Panc1 (cell line): ENCODE measurements at regions not wholly inside any gene's neighbourhood (a gene's known extent, or its start where the extent isn't known, plus 50 kb on each side); places are given as distances from the start of the nearest gene placed in this dataset.

Experiments
- ATAC-seq: fragments of 200-7000 bp; cut with Tn5 transposase; 2 replicates; pipeline ENCODE4 v1.9.1; 2020; ENCODE audit warnings: mild to moderate bottlenecking, moderate library complexity
- BruUV-seq: library from RNA; stranded (reverse); fragments of 400-500 nt; replicated peaks from 2 replicates; lab custom pipeline; 2021; lab: Mats Ljungman, UMichigan
- CTCF ChIA-PET: fragments of 300-600 bp; sonication (Branson Sonifier 250); formaldehyde crosslinking; loops from one replicate; lab custom pipeline; 2022; ENCODE audit warnings: antibody characterized with exemption; lab: Charles Lee
- POLR2A ChIA-PET: fragments of 300-600 bp; sonication (Branson Sonifier 250); formaldehyde crosslinking; loops from one replicate; lab custom pipeline; 2022; ENCODE audit warnings: antibody characterized with exemption; lab: Charles Lee
- DNase-seq: peaks from one replicate; pipeline ENCODE4 v3.0.0-alpha.2; 2010; ENCODE audit warnings: low read depth, low spot score
- H3K27ac ChIP-seq: 2 replicates; pipeline ENCODE4 v1.5.1; 2011; ENCODE audit warnings: mild to moderate bottlenecking, low read length, inconsistent platforms
- H3K27me3 ChIP-seq: fragments of 200-500 bp; sonication (Bioruptor generic); 2 replicates; pipeline ENCODE4 v1.6.0; 2014; ENCODE audit warnings: low read length, inconsistent platforms; ENCODE audit not compliant: control insufficient read depth, insufficient read depth
- H3K36me3 ChIP-seq: fragments of 200-500 bp; sonication (Bioruptor generic); 2 replicates; pipeline ENCODE4 v1.5.1; 2014; ENCODE audit warnings: inconsistent platforms, mild to moderate bottlenecking, low read length, moderate library complexity; ENCODE audit not compliant: control insufficient read depth, insufficient read depth
- H3K4me1 ChIP-seq: 2 replicates; pipeline ENCODE4 v1.5.1; 2011; ENCODE audit warnings: inconsistent platforms, mild to moderate bottlenecking, low read length, moderate library complexity; ENCODE audit not compliant: control insufficient read depth, insufficient read depth
- H3K4me3 ChIP-seq, 2 experiments: 2 replicates each; pipeline ENCODE4 v1.5.1; 2011 to 2012; ENCODE audit warnings: low read depth in 2 of 2, low read length in 2 of 2, mild to moderate bottlenecking in 2 of 2, inconsistent platforms in 1 of 2, moderate library complexity in 1 of 2
- H3K9me3 ChIP-seq: fragments of 200-500 bp; sonication (Bioruptor generic); 2 replicates; pipeline ENCODE4 v1.5.1; 2014; ENCODE audit warnings: low read depth, mild to moderate bottlenecking, inconsistent platforms, low read length, moderate library complexity; ENCODE audit not compliant: control insufficient read depth, insufficient read depth
- POLR2AphosphoS5 ChIP-seq: IDR thresholded peaks from 2 replicates; pipeline ENCODE4 v1.6.1; 2012; ENCODE audit warnings: mild to moderate bottlenecking, low read depth, low read length, moderate library complexity
- REST ChIP-seq, 2 experiments: IDR thresholded peaks; 2 replicates each; pipeline ENCODE4 v1.6.1; 2011 to 2012; ENCODE audit warnings: low read depth in 2 of 2, control low read depth in 1 of 2, low read length in 1 of 2, mild to moderate bottlenecking in 1 of 2, moderate library complexity in 1 of 2; ENCODE audit not compliant: insufficient read depth in 1 of 2
- SIN3A ChIP-seq: IDR thresholded peaks from 2 replicates; pipeline ENCODE4 v1.6.1; 2012; ENCODE audit warnings: low read depth, mild to moderate bottlenecking, low read length, moderate library complexity, borderline replicate concordance; ENCODE audit not compliant: insufficient read depth
- TCF7L2 ChIP-seq: IDR thresholded peaks from 2 replicates; pipeline ENCODE4 v1.6.1; 2011; ENCODE audit warnings: mild to moderate bottlenecking, low read depth, low read length, inconsistent platforms
- in situ Hi-C: cut with HindIII; loops from 2 replicates; pipeline ENCODE4 v1.10.0; 2016; ENCODE audit warnings: low sequenced_read_pairs, low pct_unique_long_range_greater_than_20kb
- intact Hi-C: fragments of 100-400 bp; cut with micrococcal nuclease; formaldehyde crosslinking; loops from one replicate; pipeline ENCODE4 v1.10.0; 2022; ENCODE audit not compliant: unreplicated experiment
- TF ChIP-seq, protein P1 (sequence below): fragments of 450-650 bp; IDR thresholded peaks from 2 replicates; pipeline ENCODE4 v1.5.1; 2017; ENCODE audit warnings: mild to moderate bottlenecking

DNA sequence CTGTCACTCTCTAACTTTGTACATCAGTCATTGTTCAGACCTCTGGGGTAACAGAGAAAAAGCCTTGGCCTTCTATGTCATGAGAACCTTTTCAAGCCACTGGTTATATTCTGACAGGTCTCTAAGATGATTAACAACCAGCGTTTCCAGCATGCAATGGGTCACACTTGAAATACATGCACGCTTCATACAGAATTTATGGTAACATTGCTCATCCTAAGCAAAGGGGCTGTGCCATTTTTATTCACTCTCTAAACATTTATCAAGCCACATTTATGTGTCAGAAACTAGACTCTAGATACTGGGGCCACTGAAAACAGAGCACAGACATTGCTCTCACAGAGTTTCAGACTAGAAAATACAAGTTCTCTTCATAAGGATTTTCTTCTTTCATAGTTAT is 501.4 kb upstream of the DAB1 start:
- in situ Hi-C loops = no loop called here
- ATAC-seq (no peak), DNase-seq (no peak)
- Histone ChIP-seq H3K4me1 (no peaks in the 10 kb centered on the region), H3K9me3 (no peaks in the 10 kb centered on the region), H3K27ac (no peak overlapping the region), H3K27me3 (no peaks in the 10 kb centered on the region; the same call in 1 of the 2 replicates), H3K4me3 (no peak overlapping the region), H3K36me3 (no peaks in the 10 kb centered on the region)
- no TSS peak for BruUV-seq
- intact Hi-C loops = no loop called here
- no peak for TF ChIP-seq TCF7L2
- no peak for TF ChIP-seq REST (IDR thresholded peaks at IDR 0.05; ENCODE audit: insufficient read depth in 1 of 2, low read depth in 2 of 2, low read length in 1 of 2)
- TF ChIP-seq, protein P1, sequence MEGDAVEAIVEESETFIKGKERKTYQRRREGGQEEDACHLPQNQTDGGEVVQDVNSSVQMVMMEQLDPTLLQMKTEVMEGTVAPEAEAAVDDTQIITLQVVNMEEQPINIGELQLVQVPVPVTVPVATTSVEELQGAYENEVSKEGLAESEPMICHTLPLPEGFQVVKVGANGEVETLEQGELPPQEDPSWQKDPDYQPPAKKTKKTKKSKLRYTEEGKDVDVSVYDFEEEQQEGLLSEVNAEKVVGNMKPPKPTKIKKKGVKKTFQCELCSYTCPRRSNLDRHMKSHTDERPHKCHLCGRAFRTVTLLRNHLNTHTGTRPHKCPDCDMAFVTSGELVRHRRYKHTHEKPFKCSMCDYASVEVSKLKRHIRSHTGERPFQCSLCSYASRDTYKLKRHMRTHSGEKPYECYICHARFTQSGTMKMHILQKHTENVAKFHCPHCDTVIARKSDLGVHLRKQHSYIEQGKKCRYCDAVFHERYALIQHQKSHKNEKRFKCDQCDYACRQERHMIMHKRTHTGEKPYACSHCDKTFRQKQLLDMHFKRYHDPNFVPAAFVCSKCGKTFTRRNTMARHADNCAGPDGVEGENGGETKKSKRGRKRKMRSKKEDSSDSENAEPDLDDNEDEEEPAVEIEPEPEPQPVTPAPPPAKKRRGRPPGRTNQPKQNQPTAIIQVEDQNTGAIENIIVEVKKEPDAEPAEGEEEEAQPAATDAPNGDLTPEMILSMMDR = no peak
- TF ChIP-seq SIN3A = no peak
- ChIA-PET POLR2A (no interaction called here), CTCF (no interaction called here)

DNA sequence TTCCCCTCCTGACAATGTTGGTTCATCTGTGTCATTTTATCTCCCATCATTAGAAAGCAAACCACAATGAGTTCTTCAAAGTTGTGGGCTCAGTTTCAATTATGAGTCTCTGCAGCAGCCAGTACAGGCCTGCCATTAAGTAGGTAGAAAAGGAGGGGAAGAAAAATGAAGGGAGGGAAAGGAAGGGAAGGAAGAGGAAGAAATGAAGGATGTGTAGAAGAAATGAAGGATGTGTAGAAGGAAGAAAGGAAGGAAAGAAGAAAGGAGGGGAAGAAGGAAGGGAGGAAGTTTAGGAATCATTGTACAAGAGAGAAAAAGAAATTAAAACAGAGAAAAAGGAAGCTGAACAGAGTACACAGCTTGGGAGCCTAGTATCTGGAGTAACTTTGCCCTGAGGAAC is 498.3 kb upstream of the DAB1 start:
- in situ Hi-C loops (no loop called here), intact Hi-C loops (no loop called here)
- no TSS peak for BruUV-seq
- H3K9me3 ChIP-seq = no peaks in the 10 kb centered on the region
- DNase-seq (no peak), ATAC-seq (no peak)
- no peaks in the 10 kb centered on the region; the same call in 1 of the 2 replicates for H3K27me3 ChIP-seq
- no peaks in the 10 kb centered on the region for H3K36me3 ChIP-seq
- ChIA-PET CTCF (no interaction called here), POLR2A (no interaction called here)
- H3K4me3 ChIP-seq = no peak overlapping the region
- H3K4me1 ChIP-seq = no peaks in the 10 kb centered on the region
- no peak overlapping the region for H3K27ac ChIP-seq
- TF ChIP-seq, protein P1 = no peak

DNA sequence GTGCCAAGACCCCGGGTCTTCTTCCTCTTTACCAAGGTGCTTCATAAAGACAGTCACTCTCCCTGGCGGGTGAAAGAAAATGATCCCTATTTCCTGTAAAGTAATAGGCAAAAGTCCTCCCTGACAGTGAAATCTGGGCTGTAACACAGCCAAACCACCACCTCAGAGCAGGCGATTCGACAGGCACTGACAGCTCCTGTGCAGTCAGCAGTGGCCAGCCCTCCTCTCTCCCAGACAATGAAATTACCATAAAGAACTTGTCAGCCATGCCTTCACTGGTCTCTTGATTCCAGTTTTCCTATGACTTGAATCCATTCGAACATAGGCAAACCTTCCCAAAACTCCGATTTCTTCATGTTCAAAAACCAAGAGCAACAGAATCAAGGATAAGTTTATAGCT is 492.2 kb upstream of the DAB1 start:
- Histone ChIP-seq H3K27me3 (no peaks in the 10 kb centered on the region), H3K27ac (no peak overlapping the region), H3K36me3 (no peaks in the 10 kb centered on the region), H3K4me3 (no peak overlapping the region), H3K4me1 (no peaks in the 10 kb centered on the region), H3K9me3 (no peaks in the 10 kb centered on the region)
- BruUV-seq = no TSS peak
- intact Hi-C loops = no loop called here
- CTCF ChIA-PET = no interaction called here
- DNase-seq = no peak
- no peak for TF ChIP-seq REST (IDR thresholded peaks at IDR 0.05; ENCODE audit: insufficient read depth in 1 of 2, low read depth in 2 of 2, low read length in 1 of 2)
- TF ChIP-seq, protein P1 = no peak
- TF ChIP-seq SIN3A = no peak
- TF ChIP-seq POLR2AphosphoS5 = no peak
- no peak for TF ChIP-seq TCF7L2
- POLR2A ChIA-PET = no interaction called here
- no peak for ATAC-seq
- in situ Hi-C loops = no loop called here
